ENCODE measurements at regions not wholly inside any gene's neighbourhood (a gene's known extent, or its start where the extent isn't known, plus 50 kb on each side); places are given as distances from the start of the nearest gene placed in this dataset.

DNA sequence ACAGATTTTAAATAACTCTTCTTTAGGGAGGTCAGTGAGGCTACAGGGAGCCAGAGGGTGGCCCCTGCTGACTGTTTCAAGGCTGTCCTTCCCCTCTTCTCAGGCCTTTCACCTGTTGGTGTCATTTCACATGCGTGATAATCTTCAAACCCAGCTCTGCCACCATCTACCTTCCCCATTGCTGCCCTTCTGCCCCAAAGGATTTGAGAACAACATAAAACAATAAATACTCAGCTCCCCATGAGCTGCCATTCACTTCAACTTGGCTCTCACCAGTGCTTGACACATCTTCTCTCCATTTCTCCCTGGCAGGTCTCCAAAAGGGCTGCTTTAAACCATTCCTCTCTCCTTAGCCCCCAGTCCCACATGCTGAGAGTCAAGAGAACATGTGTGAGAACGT, 75.5 kb upstream of the PALM2AKAP2 start:
- TF ChIP-seq SP1 (CRISPR knock-in tag; IDR thresholded peaks at IDR 0.05) (no peak), EZH2 (IDR thresholded peaks at IDR 0.05; ENCODE audit: borderline replicate concordance, low read depth, low read length) (no peak), NR3C1 (CRISPR knock-in tag; IDR thresholded peaks at IDR 0.05) (no peak), LEF1 (IDR thresholded peaks at IDR 0.05) (no peak), POLR2AphosphoS5 (IDR thresholded peaks at IDR 0.05; ENCODE audit: control insufficient read depth, insufficient read depth, low read depth, low read length) (no peak), CHD2 (IDR thresholded peaks at IDR 0.05; ENCODE audit: low read depth, low read length) (no peak), POLR2A (conservative IDR thresholded peaks at IDR 0.05) (no peak), ERF (CRISPR knock-in tag; IDR thresholded peaks at IDR 0.05) (no peak), EP300 (IDR thresholded peaks at IDR 0.05; ENCODE audit: low read length) (no peak)
- TF ChIP-seq, protein P1, sequence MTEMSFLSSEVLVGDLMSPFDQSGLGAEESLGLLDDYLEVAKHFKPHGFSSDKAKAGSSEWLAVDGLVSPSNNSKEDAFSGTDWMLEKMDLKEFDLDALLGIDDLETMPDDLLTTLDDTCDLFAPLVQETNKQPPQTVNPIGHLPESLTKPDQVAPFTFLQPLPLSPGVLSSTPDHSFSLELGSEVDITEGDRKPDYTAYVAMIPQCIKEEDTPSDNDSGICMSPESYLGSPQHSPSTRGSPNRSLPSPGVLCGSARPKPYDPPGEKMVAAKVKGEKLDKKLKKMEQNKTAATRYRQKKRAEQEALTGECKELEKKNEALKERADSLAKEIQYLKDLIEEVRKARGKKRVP (CRISPR knock-in tag; IDR thresholded peaks at IDR 0.05) = no peak
